Fibroblast of skin of abdomen (primary cell): ENCODE measurements at regions not wholly inside any gene's neighbourhood (a gene's known extent, or its start where the extent isn't known, plus 50 kb on each side); places are given as distances from the start of the nearest gene placed in this dataset.
A peak's percentile ranks its signal among the peaks of the same experiment; 100 is the strongest.
"Not testable (repeated sequence)": the region's sequence is repeated elsewhere in the genome, so short reads cannot be mapped to it uniquely, and the experiment has no call there.

Source experiments
- DNase-seq: peaks from one replicate; pipeline ENCODE4 v3.0.0-alpha.2; 2013

GRCh38 chr5:38645508-38645907, 89.1 kb upstream of the LIFR start:
- DNase-seq, result no peak

GRCh38 chr5:38648703-38649291, 92.4 kb upstream of the LIFR start:
- DNase-seq, result no peak

GRCh38 chr5:38650540-38650939, 94.1 kb upstream of the LIFR start:
- DNase-seq, result no peak

- peak; percentile 38 for DNase-seq
These were observed 94.5 kb upstream of the LIFR start for GRCh38 chr5:38650946-38651345.

- DNase-seq, result peak; percentile 55
These were observed 95.4 kb upstream of the LIFR start for GRCh38 chr5:38651806-38652205.

- DNase-seq, result no peak
These were observed 96.9 kb upstream of the LIFR start for GRCh38 chr5:38653389-38653788.

GRCh38 chr5:38655691-38656090, 99.2 kb upstream of the LIFR start:
- no peak for DNase-seq

- no peak for DNase-seq
These were observed 100.1 kb upstream of the LIFR start for GRCh38 chr5:38656568-38656967.

- DNase-seq, result no peak
These were observed 100.6 kb upstream of the LIFR start for GRCh38 chr5:38657020-38657419.

GRCh38 chr5:38660194-38660668, 103.8 kb upstream of the LIFR start:
- no peak for DNase-seq

GRCh38 chr5:38662090-38662489, 105.6 kb upstream of the LIFR start:
- no peak for DNase-seq

- no peak for DNase-seq
These were observed 106.8 kb upstream of the LIFR start for GRCh38 chr5:38663249-38663648.

- peak; percentile 35 for DNase-seq
These were observed 110.4 kb upstream of the LIFR start for GRCh38 chr5:38666668-38667498.

GRCh38 chr5:38667499-38667776, 111.0 kb upstream of the LIFR start:
- DNase-seq, result no peak

- no peak for DNase-seq
These were observed 113.0 kb upstream of the LIFR start for GRCh38 chr5:38669361-38669880.

GRCh38 chr5:38670066-38670465, 113.6 kb upstream of the LIFR start:
- no peak for DNase-seq

GRCh38 chr5:38670878-38671277, 114.4 kb upstream of the LIFR start:
- peak; percentile 66 for DNase-seq

GRCh38 chr5:38672059-38672788, 115.8 kb upstream of the LIFR start:
- peak; percentile 75 for DNase-seq

GRCh38 chr5:38673671-38674071, 117.2 kb upstream of the LIFR start:
- DNase-seq, result no peak

- no peak for DNase-seq
These were observed 119.0 kb upstream of the LIFR start for GRCh38 chr5:38675443-38675842.

- DNase-seq, result no peak
These were observed 121.2 kb upstream of the LIFR start for GRCh38 chr5:38677636-38678035.

- no peak for DNase-seq
These were observed 121.6 kb upstream of the LIFR start for GRCh38 chr5:38678076-38678475.

GRCh38 chr5:38678697-38679096, 122.3 kb upstream of the LIFR start:
- DNase-seq, result not testable (repeated sequence)
